A673 (cell line): ENCODE measurements at regions not wholly inside any gene's neighbourhood (a gene's known extent, or its start where the extent isn't known, plus 50 kb on each side); places are given as distances from the start of the nearest gene placed in this dataset.

Source experiments
- BruUV-seq: library from RNA; stranded (reverse); fragments of 400-500 nt; replicated peaks from 2 replicates; lab custom pipeline; 2021; lab: Mats Ljungman, UMichigan
- CTCF ChIA-PET: fragments of 300-600 bp; sonication (Branson Sonifier 250); formaldehyde crosslinking; loops from one replicate; lab custom pipeline; 2022; ENCODE audit warnings: antibody characterized with exemption; lab: Charles Lee
- POLR2A ChIA-PET: fragments of 300-600 bp; sonication (Branson Sonifier 250); formaldehyde crosslinking; loops from one replicate; lab custom pipeline; 2022; ENCODE audit warnings: antibody characterized with exemption; ENCODE audit not compliant: low non-redundant PET; lab: Charles Lee
- DNase-seq: peaks from one replicate; pipeline ENCODE4 v3.0.0-alpha.2; 2015; ENCODE audit warnings: low spot score
- H3K27ac ChIP-seq: fragments of 200-600 bp; sonication (generic); 2 replicates; pipeline ENCODE4 v1.5.1; 2016; ENCODE audit warnings: mixed run types, low read depth, mild to moderate bottlenecking, mixed read lengths, antibody characterized with exemption, low read length; ENCODE audit not compliant: poor library complexity, severe bottlenecking
- H3K27me3 ChIP-seq: fragments of 200-600 bp; sonication (generic); replicated peaks from 2 replicates; pipeline ENCODE4 v1.6.1; 2017; ENCODE audit warnings: mixed run types, low read depth, mild to moderate bottlenecking, mixed read lengths, antibody characterized with exemption, low read length; ENCODE audit not compliant: insufficient read depth, poor library complexity
- H3K36me3 ChIP-seq: fragments of 200-600 bp; sonication (generic); 2 replicates; pipeline ENCODE4 v1.6.1; 2016; ENCODE audit warnings: mixed run types, mild to moderate bottlenecking, mixed read lengths, antibody characterized with exemption, low read length; ENCODE audit not compliant: insufficient read depth, poor library complexity, severe bottlenecking
- H3K4me1 ChIP-seq: fragments of 200-600 bp; sonication (generic); 2 replicates; pipeline ENCODE4 v1.6.1; 2017; ENCODE audit warnings: mixed run types, mild to moderate bottlenecking, mixed read lengths, antibody characterized with exemption, low read length; ENCODE audit not compliant: insufficient read depth, poor library complexity, severe bottlenecking
- H3K4me3 ChIP-seq: fragments of 200-600 bp; sonication (generic); 2 replicates; pipeline ENCODE4 v1.5.1; 2016; ENCODE audit warnings: low read depth, mixed run types, mild to moderate bottlenecking, mixed read lengths, low read length; ENCODE audit not compliant: poor library complexity, severe bottlenecking
- H3K9me3 ChIP-seq: fragments of 200-600 bp; sonication (generic); 2 replicates; pipeline ENCODE4 v1.6.1; 2016; ENCODE audit warnings: mixed run types, low read depth, mild to moderate bottlenecking, mixed read lengths, antibody characterized with exemption, low read length; ENCODE audit not compliant: poor library complexity, severe bottlenecking
- EZH2 ChIP-seq: fragments of 200-600 bp; sonication (generic); IDR thresholded peaks from 2 replicates; pipeline ENCODE4 v1.6.1; 2017; ENCODE audit warnings: borderline replicate concordance, low read depth, mild to moderate bottlenecking, mixed read lengths, antibody characterized with exemption, low read length; ENCODE audit not compliant: poor library complexity, severe bottlenecking
- intact Hi-C: fragments of 100-400 bp; cut with micrococcal nuclease; formaldehyde crosslinking; loops from one replicate; pipeline ENCODE4 v1.10.0; 2022; ENCODE audit not compliant: unreplicated experiment
- TF ChIP-seq, protein P1 (sequence below): fragments of 300-800, 200-600 bp; sonication (generic); conservative IDR thresholded peaks from 2 replicates; pipeline ENCODE4 v1.5.1; 2017; ENCODE audit warnings: low read depth, mild to moderate bottlenecking, antibody characterized with exemption, low read length, moderate library complexity, mixed read lengths

DNA sequence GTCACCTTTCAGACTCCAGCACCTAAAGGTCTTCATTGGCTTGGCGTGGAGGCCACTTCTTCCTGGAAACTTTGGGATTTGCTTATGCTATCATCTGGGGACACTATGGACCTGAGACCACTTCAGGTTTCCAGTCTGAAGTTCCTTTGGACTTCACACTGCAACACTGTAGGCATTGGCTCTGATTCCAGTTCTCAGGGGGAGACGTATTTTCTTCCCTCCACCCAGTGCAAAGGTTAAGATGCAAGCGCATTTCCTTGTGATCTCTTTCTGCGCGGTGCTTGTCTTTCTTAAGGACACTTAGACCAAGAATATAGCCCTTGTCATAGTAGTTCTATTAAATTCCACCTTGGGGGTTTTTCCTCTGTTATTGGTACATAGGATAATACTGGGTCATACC is 299.8 kb downstream of the TSHZ3 start:
- H3K36me3 ChIP-seq: no peaks in the 10 kb centered on the region
- H3K4me1 ChIP-seq: no peaks in the 10 kb centered on the region
- CTCF ChIA-PET: no interaction called here
- intact Hi-C loops: no loop called here
- TF ChIP-seq, protein P1, sequence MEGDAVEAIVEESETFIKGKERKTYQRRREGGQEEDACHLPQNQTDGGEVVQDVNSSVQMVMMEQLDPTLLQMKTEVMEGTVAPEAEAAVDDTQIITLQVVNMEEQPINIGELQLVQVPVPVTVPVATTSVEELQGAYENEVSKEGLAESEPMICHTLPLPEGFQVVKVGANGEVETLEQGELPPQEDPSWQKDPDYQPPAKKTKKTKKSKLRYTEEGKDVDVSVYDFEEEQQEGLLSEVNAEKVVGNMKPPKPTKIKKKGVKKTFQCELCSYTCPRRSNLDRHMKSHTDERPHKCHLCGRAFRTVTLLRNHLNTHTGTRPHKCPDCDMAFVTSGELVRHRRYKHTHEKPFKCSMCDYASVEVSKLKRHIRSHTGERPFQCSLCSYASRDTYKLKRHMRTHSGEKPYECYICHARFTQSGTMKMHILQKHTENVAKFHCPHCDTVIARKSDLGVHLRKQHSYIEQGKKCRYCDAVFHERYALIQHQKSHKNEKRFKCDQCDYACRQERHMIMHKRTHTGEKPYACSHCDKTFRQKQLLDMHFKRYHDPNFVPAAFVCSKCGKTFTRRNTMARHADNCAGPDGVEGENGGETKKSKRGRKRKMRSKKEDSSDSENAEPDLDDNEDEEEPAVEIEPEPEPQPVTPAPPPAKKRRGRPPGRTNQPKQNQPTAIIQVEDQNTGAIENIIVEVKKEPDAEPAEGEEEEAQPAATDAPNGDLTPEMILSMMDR: no peak
- TF ChIP-seq EZH2: no peak
- no peak overlapping the region for H3K4me3 ChIP-seq
- H3K27ac ChIP-seq: no peak overlapping the region
- no peaks in the 10 kb centered on the region for H3K9me3 ChIP-seq
- POLR2A ChIA-PET: no interaction called here
- no TSS peak for BruUV-seq
- H3K27me3 ChIP-seq: no peaks in the 10 kb centered on the region
- no peak for DNase-seq

DNA sequence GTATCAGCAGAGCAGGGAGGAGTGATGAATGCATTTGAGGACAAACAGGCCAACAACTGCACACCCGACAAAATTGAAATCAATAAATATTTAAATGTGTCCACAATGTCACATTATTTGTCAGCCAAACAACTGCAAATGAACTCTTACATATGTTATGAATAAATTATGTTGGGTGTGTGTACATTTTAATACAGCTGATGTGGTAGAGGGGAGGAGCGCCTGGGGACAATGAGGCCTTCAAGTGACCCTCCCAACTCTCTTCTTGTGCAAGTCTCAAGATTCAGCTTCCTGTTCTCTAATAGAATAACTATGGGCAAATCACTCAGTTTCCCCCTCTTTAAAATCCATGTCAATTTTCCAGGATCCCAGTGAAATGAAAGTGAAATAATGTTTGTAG is 303.2 kb downstream of the TSHZ3 start:
- BruUV-seq: no TSS peak
- H3K36me3 ChIP-seq: no peaks in the 10 kb centered on the region
- TF ChIP-seq, protein P1: no peak
- no peak for TF ChIP-seq EZH2
- intact Hi-C loops: no loop called here
- POLR2A ChIA-PET: no interaction called here
- no peaks in the 10 kb centered on the region for H3K27me3 ChIP-seq
- H3K4me3 ChIP-seq: no peak overlapping the region
- CTCF ChIA-PET: no interaction called here
- no peaks in the 10 kb centered on the region for H3K4me1 ChIP-seq
- no peaks in the 10 kb centered on the region for H3K9me3 ChIP-seq
- H3K27ac ChIP-seq: no peak overlapping the region
- no peak for DNase-seq

DNA sequence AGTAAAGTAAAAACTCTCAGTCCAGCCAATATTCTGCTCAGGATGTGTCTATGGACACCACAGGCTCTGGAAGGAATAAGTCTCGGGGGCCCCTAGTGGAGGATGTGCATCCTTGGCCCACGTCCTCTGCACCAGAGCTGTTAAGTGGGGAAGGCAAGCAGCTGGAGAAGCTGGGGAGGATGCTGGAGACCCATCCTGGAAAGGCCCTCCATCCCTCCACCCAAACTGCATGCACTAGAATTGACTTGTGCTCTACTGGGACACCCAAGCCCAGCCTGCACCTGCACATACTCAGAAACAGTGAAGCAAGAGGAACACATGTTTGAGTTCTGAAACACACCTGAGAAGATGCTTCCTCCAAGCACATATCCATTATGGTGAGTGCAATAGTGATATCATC is 307.8 kb downstream of the TSHZ3 start:
- Histone ChIP-seq H3K9me3 (no peaks in the 10 kb centered on the region), H3K4me1 (no peaks in the 10 kb centered on the region), H3K27ac (no peak overlapping the region), H3K4me3 (no peak overlapping the region), H3K27me3 (no peaks in the 10 kb centered on the region), H3K36me3 (no peaks in the 10 kb centered on the region)
- intact Hi-C loops: no loop called here
- ChIA-PET POLR2A (no interaction called here), CTCF (no interaction called here)
- no peak for DNase-seq
- TF ChIP-seq, protein P1: no peak
- TF ChIP-seq EZH2: no peak
- BruUV-seq: no TSS peak
